GM21360 (cell line): ENCODE measurements at regions not wholly inside any gene's neighbourhood (a gene's known extent, or its start where the extent isn't known, plus 50 kb on each side); places are given as distances from the start of the nearest gene placed in this dataset.

Experiments used
- ATAC-seq: cut with Tn5 transposase; IDR thresholded peaks from one replicate; pipeline ENCODE4 v1.9.1; 2021; ENCODE audit warnings: mild to moderate bottlenecking, moderate library complexity; ENCODE audit not compliant: unreplicated experiment

GRCh38 chrX:14476205-14476604 is 53.1 kb upstream of the GLRA2 start:
- no peak for ATAC-seq

GRCh38 chrX:14449773-14450172 is 79.6 kb upstream of the GLRA2 start:
- no peak for ATAC-seq

- ATAC-seq: no peak
Observed at GRCh38 chrX:14448406-14448805, 80.9 kb upstream of the GLRA2 start.

- no peak for ATAC-seq
Observed at GRCh38 chrX:14440106-14440505, 89.2 kb upstream of the GLRA2 start.

GRCh38 chrX:14427614-14428013 is 101.7 kb upstream of the GLRA2 start:
- ATAC-seq: no peak

- no peak for ATAC-seq
Observed at GRCh38 chrX:14420841-14421240, 108.5 kb upstream of the GLRA2 start.

GRCh38 chrX:14412686-14413085 is 116.7 kb upstream of the GLRA2 start:
- ATAC-seq: no peak

- ATAC-seq: no peak
Observed at GRCh38 chrX:14411326-14411725, 118.0 kb upstream of the GLRA2 start.

GRCh38 chrX:14409341-14409740 is 120.0 kb upstream of the GLRA2 start:
- no peak for ATAC-seq

GRCh38 chrX:14406225-14406624 is 123.1 kb upstream of the GLRA2 start:
- ATAC-seq: no peak

- no peak for ATAC-seq
Observed at GRCh38 chrX:14398725-14399124, 130.6 kb upstream of the GLRA2 start.

GRCh38 chrX:14389682-14390081 is 139.7 kb upstream of the GLRA2 start:
- ATAC-seq: no peak

- no peak for ATAC-seq
Observed at GRCh38 chrX:14386981-14387380, 142.4 kb upstream of the GLRA2 start.

GRCh38 chrX:14380044-14380443 is 149.3 kb upstream of the GLRA2 start:
- no peak for ATAC-seq

- no peak for ATAC-seq
Observed at GRCh38 chrX:14377427-14377826, 151.9 kb upstream of the GLRA2 start.

- ATAC-seq: no peak
Observed at GRCh38 chrX:14363728-14364127, 165.6 kb upstream of the GLRA2 start.

- no peak for ATAC-seq
Observed at GRCh38 chrX:14362721-14363120, 166.6 kb upstream of the GLRA2 start.

GRCh38 chrX:14361435-14361834 is 167.9 kb upstream of the GLRA2 start:
- ATAC-seq: no peak

- ATAC-seq: no peak
Observed at GRCh38 chrX:14359727-14360126, 169.6 kb upstream of the GLRA2 start.

- ATAC-seq: no peak
Observed at GRCh38 chrX:14359316-14359715, 170.0 kb upstream of the GLRA2 start.

- ATAC-seq: no peak
Observed at GRCh38 chrX:14357314-14357713, 172.0 kb upstream of the GLRA2 start.

- ATAC-seq: no peak
Observed at GRCh38 chrX:14356401-14356800, 172.9 kb upstream of the GLRA2 start.

- ATAC-seq: no peak
Observed at GRCh38 chrX:14355556-14355955, 173.8 kb upstream of the GLRA2 start.

- no peak for ATAC-seq
Observed at GRCh38 chrX:14354521-14354920, 174.8 kb upstream of the GLRA2 start.
